ENCODE measurements at regions not wholly inside any gene's neighbourhood (a gene's known extent, or its start where the extent isn't known, plus 50 kb on each side); places are given as distances from the start of the nearest gene placed in this dataset.
"Not testable (repeated sequence)": the region's sequence is repeated elsewhere in the genome, so short reads cannot be mapped to it uniquely, and the experiment has no call there.

DNA sequence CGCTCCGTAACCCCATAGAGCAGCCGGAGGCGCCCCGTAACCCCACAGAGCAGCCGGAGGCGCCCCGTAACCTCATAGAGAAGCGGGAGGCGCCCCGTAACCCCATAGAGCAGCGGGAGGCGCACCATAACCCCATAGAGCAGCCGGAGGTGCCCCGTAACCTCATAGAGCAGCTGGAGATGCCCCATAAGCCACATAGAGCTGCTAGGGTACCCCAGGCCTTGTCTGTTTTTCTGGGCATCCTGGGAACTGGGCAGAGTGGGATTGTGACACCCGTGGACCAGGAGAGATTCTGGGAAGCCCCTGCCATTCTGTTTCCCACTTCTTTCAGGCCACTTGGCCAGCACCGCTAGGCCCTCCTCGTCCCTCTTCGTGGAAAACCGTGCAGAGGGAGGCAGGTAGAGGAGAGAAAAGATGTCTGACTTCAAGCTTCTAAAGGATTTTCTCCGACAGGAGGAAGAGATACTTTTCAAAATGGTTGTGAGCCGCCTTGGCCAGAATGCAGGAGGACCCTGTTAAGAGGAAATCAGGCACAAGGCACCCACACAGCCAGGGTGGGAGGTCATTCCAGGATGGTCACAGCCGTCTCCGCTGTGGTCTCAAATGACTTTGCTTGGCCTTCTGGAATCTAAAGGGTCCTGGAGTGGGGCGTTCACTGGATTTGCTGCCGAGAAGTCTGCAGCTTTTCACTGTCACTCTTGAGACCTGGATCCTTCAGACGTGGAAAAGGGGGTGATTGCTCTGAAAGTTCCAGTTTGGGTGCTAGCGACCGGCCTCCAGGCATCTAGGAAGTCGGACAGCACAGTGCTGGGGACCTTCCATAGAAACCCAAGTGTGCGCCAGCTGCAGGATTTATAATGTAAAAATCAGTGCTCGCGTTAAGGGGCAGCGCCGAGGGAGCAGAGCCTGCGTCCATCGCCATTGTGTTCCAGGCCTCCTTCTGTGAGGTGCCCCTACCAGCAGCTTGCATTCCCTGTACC lies 178.3 kb upstream of the ZNF469 start:
- DNase-seq: not testable (repeated sequence)

- not testable (repeated sequence) for DNase-seq
Measured at GRCh38 chr16:88205482-88205881, 177.3 kb upstream of the ZNF469 start.

DNA sequence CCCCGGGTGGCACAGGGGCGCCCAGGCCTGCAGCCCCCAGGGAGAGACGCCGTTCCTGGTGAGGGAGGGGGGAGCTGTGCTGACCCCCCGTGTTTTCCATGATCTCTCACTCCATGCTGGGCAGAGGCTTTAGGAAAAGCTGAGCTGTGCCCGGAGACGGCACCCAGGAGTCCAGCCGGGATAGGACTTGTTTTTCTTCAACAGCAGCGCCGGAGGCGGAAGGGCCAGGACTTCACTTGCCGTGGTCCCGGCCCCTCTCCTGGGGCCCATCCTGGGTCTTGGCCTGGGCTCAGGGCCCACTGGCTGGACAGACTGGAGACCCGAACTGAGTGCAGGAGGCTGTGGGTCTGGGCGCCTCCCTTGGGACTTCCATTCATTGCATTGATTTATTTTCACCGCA lies 176.8 kb upstream of the ZNF469 start:
- DNase-seq: not testable (repeated sequence)

- not testable (repeated sequence) for DNase-seq
Measured at GRCh38 chr16:88206516-88206915, 176.2 kb upstream of the ZNF469 start.

- DNase-seq: no peak
Measured at GRCh38 chr16:88208112-88208511, 174.6 kb upstream of the ZNF469 start.

- DNase-seq: not testable (repeated sequence)
Measured at GRCh38 chr16:88208776-88209175, 174.0 kb upstream of the ZNF469 start.

DNA sequence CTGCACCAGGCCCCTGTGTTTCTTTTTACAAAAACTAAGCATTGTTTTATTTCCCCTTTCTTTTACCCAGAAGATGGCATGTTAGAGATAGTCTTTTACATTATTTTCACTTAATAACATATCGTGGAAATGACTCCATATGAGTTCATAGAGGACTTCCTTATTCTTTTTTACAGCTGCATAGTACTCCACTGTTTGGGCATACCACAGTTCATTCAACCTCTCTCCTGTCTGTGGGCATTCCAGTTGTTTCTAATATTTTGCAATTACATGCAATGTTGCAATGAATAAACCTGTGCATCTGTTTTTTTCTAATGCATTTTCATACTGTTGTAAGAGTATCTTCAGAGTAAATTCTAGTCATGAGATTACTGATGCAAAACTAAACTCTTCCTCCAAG lies 173.2 kb upstream of the ZNF469 start:
- not testable (repeated sequence) for DNase-seq

GRCh38 chr16:88213937-88214336 lies 168.8 kb upstream of the ZNF469 start:
- DNase-seq: not testable (repeated sequence)

- not testable (repeated sequence) for DNase-seq
Measured at GRCh38 chr16:88221001-88221761, 161.6 kb upstream of the ZNF469 start.

DNA sequence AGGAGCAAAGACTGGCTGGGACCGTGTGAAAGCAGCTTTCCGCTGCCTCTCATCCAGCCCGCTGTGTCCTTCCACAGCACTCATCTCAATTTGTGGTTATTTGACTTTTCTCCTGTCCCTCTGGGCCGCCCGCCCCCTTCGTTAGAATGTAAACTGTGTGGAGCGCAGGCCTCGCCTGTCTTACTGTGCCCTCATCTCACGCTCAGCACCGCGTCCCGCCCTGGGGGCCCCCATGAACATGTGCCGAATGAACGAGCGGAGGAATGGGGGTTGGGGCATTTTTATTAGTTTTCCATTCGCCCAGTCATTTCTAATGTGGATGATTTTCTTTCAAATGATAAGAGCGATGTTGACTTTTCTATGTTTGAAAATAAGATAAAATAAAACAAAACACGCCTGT lies 159.1 kb upstream of the ZNF469 start:
- DNase-seq: not testable (repeated sequence)

DNA sequence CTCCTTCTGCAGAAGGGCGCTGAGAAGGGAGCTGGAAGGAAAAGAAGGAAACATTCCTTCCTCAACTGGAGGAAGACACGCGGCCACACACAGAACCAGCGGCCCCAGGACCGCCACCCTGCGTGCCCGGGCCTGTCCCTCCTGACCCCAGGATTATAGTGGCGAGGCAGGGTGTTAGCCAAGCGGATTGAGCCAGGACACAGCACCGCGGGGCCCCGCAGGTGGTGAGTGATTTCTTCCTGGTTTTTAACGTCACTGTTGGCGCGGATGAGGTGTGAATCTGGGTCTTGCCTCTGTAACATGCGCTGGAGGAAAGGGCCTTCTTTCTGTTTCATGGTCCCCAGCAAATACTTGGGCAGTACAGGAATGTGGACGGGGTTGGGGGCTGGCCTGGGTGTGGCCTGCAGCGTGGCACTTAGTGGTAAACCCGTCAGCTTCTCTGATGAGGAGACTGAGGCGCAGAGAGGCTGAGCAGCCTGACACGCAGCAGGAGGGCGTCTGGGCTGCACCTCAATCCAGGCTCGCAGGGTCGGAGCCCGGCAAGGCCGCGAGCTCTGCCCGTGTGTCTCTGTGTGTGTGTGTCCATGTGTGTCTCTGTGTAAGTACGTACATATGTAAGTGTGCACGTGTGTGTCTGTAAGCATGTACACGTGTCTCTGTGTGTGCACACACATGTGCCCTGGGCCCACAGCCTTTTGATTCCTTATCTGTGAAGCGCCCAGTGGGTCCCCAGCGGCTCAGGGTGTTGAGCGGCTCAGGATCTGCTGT lies 158.4 kb upstream of the ZNF469 start:
- not testable (repeated sequence) for DNase-seq

DNA sequence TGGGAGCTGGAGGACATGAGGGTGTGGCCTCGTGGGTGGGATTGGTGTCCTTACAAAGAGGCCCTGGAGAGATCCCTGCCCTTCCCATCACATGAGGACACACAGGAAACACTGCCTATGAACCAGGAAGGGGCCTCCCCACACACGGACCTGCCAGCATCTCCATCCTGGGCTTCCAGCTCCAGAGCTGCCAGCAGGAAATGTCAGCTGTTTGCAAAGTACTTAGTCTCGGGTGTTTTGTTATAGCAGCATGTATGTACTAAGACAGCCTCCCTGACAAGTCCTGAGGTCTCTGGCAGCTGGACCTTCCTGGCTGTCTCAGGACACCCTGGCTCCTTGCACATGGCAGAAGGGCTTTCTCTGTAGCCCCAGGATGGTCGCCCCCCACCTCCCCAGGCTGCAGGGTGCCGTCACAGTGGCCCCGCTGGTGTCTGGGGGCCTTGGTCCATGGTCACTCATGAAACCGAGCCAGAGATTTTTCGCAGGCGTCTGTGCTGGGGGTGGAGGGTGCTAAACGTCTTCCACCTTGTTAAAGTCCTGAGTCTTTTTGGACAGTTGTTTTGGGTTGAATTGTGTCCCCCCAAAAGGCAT lies 157.0 kb upstream of the ZNF469 start:
- not testable (repeated sequence) for DNase-seq

DNA sequence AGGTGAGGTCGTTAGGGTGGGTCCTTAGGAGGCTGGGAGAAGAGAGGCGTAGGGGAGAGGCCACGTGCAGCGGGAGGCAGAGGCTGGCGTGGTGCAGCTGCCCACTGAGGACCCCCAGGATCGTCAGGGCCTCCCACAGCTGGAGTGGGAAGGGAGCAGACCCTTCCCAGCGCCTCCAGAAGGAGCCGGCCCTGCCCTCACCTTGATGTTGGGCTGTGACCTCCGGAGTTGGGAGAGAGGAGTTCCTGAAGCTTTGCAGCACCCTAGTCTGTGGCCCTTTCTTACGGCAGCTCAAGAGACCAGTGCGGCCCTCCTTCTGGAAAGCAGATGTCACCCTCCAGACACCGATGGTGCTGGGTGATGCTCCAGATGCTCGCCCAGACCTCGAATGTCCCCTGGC lies 156.5 kb upstream of the ZNF469 start:
- DNase-seq: not testable (repeated sequence)

GRCh38 chr16:88227026-88227721 lies 155.6 kb upstream of the ZNF469 start:
- not testable (repeated sequence) for DNase-seq

DNA sequence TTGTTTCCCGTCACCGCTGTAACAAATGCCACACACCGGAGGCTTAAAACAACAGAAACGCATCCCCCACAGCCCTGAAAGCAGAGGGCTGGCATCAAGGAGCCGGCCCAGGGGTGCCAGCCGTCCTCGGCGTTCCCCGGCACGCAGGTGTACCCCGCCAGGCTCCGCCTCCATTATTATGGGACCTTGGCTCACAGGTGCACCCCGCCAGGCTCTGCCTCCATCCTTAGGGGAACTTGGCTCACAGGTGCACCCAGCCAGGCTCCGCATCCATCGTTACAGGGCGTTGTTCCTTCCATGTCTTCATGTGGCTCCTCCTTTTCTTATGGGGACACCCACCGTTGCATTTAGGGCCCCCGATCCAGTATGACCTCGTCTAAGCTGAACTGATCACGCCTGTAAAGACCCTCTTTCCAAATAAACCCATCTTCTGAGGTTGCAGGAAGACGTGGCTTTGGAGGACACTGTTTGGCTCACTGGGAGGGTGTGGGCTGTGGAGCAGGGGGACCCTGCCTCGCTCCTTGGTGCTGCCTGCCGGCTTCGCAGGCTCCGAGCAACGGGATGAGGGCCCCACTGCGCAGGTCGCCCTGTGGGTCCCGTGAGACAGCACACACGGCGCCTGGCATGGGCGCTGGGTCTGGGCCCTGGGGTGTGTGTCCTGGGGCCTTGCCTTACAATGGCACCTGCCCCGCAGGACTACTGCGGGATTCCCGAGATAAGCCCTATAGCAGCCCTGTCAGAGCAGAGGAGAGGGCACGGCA lies 154.9 kb upstream of the ZNF469 start:
- not testable (repeated sequence) for DNase-seq

DNA sequence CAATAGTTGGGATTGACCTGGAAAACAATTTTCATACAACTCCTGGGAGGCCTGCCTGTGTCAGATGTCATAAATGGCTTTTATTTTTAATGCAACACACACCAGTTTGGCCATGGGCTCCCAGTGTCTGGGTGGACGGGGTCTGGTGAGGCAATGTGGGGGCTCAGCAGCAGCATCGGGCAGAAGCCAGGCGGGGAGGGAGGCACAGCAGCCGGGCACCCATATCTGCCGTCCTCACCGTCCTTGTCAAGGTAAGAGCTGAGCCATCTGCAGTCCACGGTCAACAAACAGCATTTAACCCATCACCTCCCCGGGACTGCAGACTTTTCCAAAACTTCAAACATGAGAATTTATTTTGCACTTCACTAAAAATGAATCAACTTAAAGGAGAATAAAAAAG lies 154.0 kb upstream of the ZNF469 start:
- not testable (repeated sequence) for DNase-seq

DNA sequence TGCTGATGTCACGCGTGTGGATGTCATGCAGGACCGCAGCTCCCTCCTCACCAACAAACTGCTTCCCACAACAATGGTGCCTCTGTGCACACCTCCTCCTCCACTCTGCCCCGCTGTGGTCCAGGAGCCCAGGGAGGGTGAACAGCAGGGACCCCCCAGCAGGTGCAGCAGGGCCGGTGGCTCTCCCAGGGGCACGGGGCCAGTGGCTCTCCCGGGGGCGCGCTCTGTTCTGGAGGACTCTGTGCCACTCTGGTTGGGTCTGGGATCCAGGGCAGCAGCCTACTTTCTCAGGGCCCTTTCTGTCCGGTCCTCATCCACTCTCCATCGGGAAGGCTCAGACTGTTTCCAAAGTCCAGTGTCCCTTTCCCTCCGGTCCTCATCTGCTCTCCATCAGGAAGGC lies 153.0 kb upstream of the ZNF469 start:
- not testable (repeated sequence) for DNase-seq

- DNase-seq: not testable (repeated sequence)
Measured at GRCh38 chr16:88230276-88230966, 152.3 kb upstream of the ZNF469 start.

DNA sequence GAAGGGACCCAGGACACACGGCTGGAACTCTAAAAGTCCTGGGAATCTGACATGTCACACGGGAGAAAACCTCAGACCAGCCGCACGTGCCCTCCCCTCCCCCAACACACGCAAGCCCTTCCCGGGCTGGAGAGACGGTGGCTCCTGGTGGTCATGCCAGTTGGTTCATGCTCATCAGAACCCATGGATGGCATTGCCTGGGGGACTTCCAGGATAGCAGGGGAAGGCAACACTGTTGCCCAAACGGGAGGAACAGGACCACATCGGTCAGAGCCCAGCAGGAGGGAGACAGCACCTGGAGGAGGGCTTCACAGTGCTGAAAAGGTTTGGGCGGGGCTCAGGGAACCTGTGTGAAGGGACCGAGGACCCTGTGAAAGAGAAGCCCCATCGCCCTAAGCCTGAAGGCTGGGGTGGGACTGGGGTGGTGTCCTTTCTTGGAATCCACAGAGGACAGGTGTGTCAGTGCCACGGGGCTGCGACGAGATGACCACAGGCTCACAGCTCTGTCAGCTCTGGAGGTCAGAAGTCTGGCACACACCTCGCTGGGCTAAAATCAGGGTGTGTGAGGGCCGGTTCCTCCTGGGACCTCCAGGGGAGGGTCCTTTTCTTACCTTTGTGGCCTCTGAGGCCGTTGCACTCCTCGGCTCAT lies 151.7 kb upstream of the ZNF469 start:
- not testable (repeated sequence) for DNase-seq

GRCh38 chr16:88231839-88232238 lies 150.9 kb upstream of the ZNF469 start:
- not testable (repeated sequence) for DNase-seq

Measured in 8988T (cell line).